ENCODE measurements at regions not wholly inside any gene's neighbourhood (a gene's known extent, or its start where the extent isn't known, plus 50 kb on each side); places are given as distances from the start of the nearest gene placed in this dataset.

DNA sequence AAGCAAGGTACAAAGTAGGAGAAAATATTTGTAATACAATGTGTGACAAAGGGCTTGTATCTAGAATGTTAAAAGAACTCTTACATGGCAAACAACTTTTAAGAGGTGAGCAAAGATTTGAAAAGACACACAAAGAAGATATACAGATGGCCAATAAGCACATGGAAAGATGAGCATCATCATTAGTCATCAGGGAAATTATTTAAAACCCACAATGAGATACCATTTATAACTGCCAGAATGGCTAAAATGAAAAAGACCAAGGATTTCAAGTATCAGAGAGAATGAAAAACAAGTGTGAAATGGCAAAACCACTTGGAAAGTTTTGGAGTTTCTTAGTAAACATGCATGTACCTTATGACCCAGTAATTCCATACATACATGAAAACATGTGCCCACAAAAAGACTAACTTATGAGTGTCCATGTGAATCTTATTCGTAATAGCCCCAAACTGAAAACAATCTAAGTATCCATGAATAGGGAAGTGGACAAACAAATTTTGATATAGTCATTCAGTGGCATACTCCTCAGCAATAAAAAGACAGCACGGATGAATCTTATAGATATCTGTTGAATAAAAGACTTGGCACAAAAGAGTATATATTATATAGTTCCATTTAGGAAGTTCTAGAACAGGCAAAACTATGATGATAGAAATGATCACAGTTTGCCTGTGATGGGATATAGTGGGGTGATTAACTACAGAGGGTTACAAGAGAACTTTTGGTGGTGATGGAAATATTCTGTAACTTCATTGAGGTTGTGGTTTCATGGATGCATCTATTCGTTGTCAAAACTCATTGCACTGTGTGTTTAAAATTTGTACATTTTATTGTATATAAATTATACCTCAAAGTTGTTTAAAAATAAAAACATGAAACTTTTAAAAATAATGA lies 82.0 kb downstream of the DISP1 start (continued):
- TF ChIP-seq POLR2AphosphoS5 (IDR thresholded peaks at IDR 0.05; ENCODE audit: low read depth, low read length) (peak; percentile 28; the same call in 1 of the 2 replicates), SIN3A (IDR thresholded peaks at IDR 0.05; ENCODE audit: borderline replicate concordance, low read depth, low read length) (no peak)

DNA sequence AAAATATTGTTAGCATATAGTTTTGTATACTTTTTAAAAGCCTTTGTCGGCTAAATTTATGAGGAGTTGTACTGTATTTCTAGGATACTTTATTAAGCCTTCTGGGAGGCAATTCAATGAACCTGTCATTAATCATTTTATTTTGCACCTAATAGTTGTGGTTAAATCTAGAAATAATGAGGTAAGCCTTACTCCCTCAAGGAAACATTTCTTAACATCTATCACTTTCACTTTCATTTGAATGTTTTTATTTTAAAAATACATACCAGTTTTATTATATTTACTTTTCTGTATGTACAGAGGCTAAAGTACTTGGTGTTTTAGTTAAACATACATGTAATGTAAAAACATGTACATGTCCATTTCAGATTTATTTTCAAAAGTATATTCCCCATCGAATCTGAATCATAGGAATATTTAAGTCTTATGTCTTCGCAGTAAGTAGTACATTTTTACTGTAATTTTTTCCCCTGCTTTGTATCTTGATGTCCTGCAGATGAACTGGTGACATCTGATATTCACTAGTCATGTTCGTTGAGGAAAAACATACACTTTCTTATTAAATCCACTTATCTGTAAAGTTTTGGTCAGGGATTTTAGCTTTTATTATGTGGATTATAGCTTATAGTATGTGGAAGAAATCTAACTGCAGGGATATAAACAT lies 82.8 kb downstream of the DISP1 start:
- H3K79me2 ChIP-seq (ENCODE audit: insufficient read depth): no peaks in the 10 kb centered on the region
- H4K20me1 ChIP-seq (ENCODE audit: insufficient read depth): no peaks in the 10 kb centered on the region
- H3K4me1 ChIP-seq (ENCODE audit: control insufficient read depth in 1 of 2, insufficient read depth in 2 of 2, low read depth in 1 of 2, low read length in 1 of 2): peaks cover 4 to 14% of the 10 kb centered on the region in 2 experiments; a peak in 2 of 4 replicates
- no peaks in the 10 kb centered on the region for H3K36me3 ChIP-seq (replicated peaks in 1 of 2; ENCODE audit: control insufficient read depth in 1 of 2, insufficient read depth in 2 of 2, low read length in 1 of 2)
- ChIA-PET POLR2A (no interaction called here), CTCF (no interaction called here)
- no peaks in the 10 kb centered on the region for H3K9me2 ChIP-seq
- peak overlapping the region; percentile 76 for H3K4me2 ChIP-seq
- no peaks in the 10 kb centered on the region for H3K27me3 ChIP-seq (ENCODE audit: insufficient read depth)
- H3K9ac ChIP-seq: peak overlapping the region; percentile 69
- H3K27ac ChIP-seq (ENCODE audit: low read depth in 2 of 2, low read length in 1 of 2): peak overlapping the region; percentile 73 to 84
- DNase-seq: no peak
- H3K4me3 ChIP-seq (ENCODE audit: low read depth in 2 of 2, low read length in 1 of 2): peak overlapping the region; percentile 41 to 51; a peak in 3 of 4 replicates
- 3% methylated on average over 4 of the region's 4 CpGs for WGBS (ENCODE audit: low lambda C conversion rate)
- H3K9me3 ChIP-seq: no peaks in the 10 kb centered on the region
- H3F3A ChIP-seq (replicated peaks; ENCODE audit: insufficient read depth): no peaks in the 10 kb centered on the region
- H2AFZ ChIP-seq (ENCODE audit: low read depth): peak overlapping the region; percentile 62
- peak; percentile 41; the same call in 1 of the 2 replicates for TF ChIP-seq RXRA (IDR thresholded peaks at IDR 0.05; ENCODE audit: borderline replicate concordance, low read depth)
- TF ChIP-seq FOXJ3 (CRISPR knock-in tag; IDR thresholded peaks at IDR 0.05): no peak
- TF ChIP-seq, protein P1, sequence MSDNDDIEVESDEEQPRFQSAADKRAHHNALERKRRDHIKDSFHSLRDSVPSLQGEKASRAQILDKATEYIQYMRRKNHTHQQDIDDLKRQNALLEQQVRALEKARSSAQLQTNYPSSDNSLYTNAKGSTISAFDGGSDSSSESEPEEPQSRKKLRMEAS (IDR thresholded peaks at IDR 0.05; ENCODE audit: low read depth): peak; percentile 32; the same call in 1 of the 2 replicates
- TF ChIP-seq, protein P2, sequence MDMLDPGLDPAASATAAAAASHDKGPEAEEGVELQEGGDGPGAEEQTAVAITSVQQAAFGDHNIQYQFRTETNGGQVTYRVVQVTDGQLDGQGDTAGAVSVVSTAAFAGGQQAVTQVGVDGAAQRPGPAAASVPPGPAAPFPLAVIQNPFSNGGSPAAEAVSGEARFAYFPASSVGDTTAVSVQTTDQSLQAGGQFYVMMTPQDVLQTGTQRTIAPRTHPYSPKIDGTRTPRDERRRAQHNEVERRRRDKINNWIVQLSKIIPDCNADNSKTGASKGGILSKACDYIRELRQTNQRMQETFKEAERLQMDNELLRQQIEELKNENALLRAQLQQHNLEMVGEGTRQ (IDR thresholded peaks at IDR 0.05; ENCODE audit: borderline replicate concordance, low read depth, low read length): no peak
- peak; percentile 36; the same call in 1 of the 2 replicates for TF ChIP-seq TEAD4 (IDR thresholded peaks at IDR 0.05; ENCODE audit: borderline replicate concordance, insufficient read depth)
- TF ChIP-seq TAF1 (IDR thresholded peaks at IDR 0.05; ENCODE audit: borderline replicate concordance, low read depth, low read length): no peak
- TF ChIP-seq, protein P3, sequence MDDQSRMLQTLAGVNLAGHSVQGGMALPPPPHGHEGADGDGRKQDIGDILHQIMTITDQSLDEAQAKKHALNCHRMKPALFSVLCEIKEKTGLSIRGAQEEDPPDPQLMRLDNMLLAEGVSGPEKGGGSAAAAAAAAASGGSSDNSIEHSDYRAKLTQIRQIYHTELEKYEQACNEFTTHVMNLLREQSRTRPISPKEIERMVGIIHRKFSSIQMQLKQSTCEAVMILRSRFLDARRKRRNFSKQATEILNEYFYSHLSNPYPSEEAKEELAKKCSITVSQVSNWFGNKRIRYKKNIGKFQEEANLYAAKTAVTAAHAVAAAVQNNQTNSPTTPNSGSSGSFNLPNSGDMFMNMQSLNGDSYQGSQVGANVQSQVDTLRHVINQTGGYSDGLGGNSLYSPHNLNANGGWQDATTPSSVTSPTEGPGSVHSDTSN (IDR thresholded peaks at IDR 0.05): peak; percentile 50
- TF ChIP-seq, protein P4, sequence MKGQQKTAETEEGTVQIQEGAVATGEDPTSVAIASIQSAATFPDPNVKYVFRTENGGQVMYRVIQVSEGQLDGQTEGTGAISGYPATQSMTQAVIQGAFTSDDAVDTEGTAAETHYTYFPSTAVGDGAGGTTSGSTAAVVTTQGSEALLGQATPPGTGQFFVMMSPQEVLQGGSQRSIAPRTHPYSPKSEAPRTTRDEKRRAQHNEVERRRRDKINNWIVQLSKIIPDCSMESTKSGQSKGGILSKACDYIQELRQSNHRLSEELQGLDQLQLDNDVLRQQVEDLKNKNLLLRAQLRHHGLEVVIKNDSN (IDR thresholded peaks at IDR 0.05; ENCODE audit: borderline replicate concordance, low read depth): no peak
- no peak for TF ChIP-seq RFX5 (IDR thresholded peaks at IDR 0.05; ENCODE audit: low read length)
- TF ChIP-seq, protein P5, sequence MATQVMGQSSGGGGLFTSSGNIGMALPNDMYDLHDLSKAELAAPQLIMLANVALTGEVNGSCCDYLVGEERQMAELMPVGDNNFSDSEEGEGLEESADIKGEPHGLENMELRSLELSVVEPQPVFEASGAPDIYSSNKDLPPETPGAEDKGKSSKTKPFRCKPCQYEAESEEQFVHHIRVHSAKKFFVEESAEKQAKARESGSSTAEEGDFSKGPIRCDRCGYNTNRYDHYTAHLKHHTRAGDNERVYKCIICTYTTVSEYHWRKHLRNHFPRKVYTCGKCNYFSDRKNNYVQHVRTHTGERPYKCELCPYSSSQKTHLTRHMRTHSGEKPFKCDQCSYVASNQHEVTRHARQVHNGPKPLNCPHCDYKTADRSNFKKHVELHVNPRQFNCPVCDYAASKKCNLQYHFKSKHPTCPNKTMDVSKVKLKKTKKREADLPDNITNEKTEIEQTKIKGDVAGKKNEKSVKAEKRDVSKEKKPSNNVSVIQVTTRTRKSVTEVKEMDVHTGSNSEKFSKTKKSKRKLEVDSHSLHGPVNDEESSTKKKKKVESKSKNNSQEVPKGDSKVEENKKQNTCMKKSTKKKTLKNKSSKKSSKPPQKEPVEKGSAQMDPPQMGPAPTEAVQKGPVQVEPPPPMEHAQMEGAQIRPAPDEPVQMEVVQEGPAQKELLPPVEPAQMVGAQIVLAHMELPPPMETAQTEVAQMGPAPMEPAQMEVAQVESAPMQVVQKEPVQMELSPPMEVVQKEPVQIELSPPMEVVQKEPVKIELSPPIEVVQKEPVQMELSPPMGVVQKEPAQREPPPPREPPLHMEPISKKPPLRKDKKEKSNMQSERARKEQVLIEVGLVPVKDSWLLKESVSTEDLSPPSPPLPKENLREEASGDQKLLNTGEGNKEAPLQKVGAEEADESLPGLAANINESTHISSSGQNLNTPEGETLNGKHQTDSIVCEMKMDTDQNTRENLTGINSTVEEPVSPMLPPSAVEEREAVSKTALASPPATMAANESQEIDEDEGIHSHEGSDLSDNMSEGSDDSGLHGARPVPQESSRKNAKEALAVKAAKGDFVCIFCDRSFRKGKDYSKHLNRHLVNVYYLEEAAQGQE (IDR thresholded peaks at IDR 0.05; ENCODE audit: low read depth, low read length): no peak
- no peak for TF ChIP-seq SIN3A (IDR thresholded peaks at IDR 0.05; ENCODE audit: borderline replicate concordance, low read depth, low read length)
- no peak for TF ChIP-seq CHD2 (IDR thresholded peaks at IDR 0.05; ENCODE audit: low read length, partially characterized antibody)
- TF ChIP-seq RAD21 (IDR thresholded peaks at IDR 0.05; ENCODE audit: low read length): no peak
- no peak for TF ChIP-seq SMC3 (IDR thresholded peaks at IDR 0.05; ENCODE audit: low read depth, low read length)
- 0 out of 2 replicates have a peak, but pooled peaks have one; percentile 16 for TF ChIP-seq JUND (IDR thresholded peaks at IDR 0.05)
- TF ChIP-seq EZH2phosphoT487 (IDR thresholded peaks at IDR 0.05; ENCODE audit: borderline replicate concordance, low read depth): no peak
- no peak for TF ChIP-seq MEF2A (IDR thresholded peaks at IDR 0.05; ENCODE audit: borderline replicate concordance, low read depth)
- TF ChIP-seq MXI1 (IDR thresholded peaks at IDR 0.05; ENCODE audit: low read depth, low read length): no peak
- no peak for TF ChIP-seq ELF1 (IDR thresholded peaks at IDR 0.05)
- 0 out of 2 replicates have a peak, but pooled peaks have one; percentile 19 for TF ChIP-seq FOXM1 (IDR thresholded peaks at IDR 0.05; ENCODE audit: low read depth)
- TF ChIP-seq TCF12 (IDR thresholded peaks at IDR 0.05): peak; percentile 75; the same call in 1 of the 2 replicates
- no peak for TF ChIP-seq YY1 (IDR thresholded peaks at IDR 0.05; ENCODE audit: low read depth)
- no peak for TF ChIP-seq GABPA (IDR thresholded peaks at IDR 0.05; ENCODE audit: low read depth)
